ENCODE measurements at regions not wholly inside any gene's neighbourhood (a gene's known extent, or its start where the extent isn't known, plus 50 kb on each side); places are given as distances from the start of the nearest gene placed in this dataset.
"Not testable (repeated sequence)": the region's sequence is repeated elsewhere in the genome, so short reads cannot be mapped to it uniquely, and the experiment has no call there.

DNA sequence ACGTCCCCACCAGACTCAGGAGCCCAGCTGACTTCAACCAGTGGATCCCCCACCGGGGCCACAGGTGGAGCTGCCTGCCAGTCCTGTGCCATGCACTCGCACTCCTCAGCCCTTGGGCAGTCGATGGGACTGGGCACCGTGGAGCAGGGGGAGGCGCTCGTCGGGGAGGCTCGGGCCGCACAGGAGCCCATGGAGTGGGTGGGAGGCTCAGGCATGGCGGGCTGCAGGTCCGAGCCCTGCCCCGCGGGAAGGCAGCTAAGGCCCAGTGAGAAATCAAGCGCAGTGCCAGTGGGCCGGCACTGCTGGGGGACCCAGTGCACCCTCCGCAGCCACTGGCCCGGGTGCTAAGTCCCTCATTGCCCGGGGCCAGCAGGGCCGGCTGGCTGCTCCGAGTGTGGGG is 52.3 kb upstream of the LRRC30 start:
- TF ChIP-seq CTCF (IDR thresholded peaks at IDR 0.05; ENCODE audit: poor library complexity); EZH2phosphoT487 (IDR thresholded peaks at IDR 0.05; ENCODE audit: low read depth, severe bottlenecking, unreplicated experiment); EZH2 (IDR thresholded peaks at IDR 0.05; ENCODE audit: borderline replicate concordance): not testable (repeated sequence)

Data from hepatocyte (in vitro differentiated cells).